Panc1 (cell line): ENCODE measurements at regions not wholly inside any gene's neighbourhood (a gene's known extent, or its start where the extent isn't known, plus 50 kb on each side); places are given as distances from the start of the nearest gene placed in this dataset.

ENCODE experiments used
- POLR2AphosphoS5 ChIP-seq: IDR thresholded peaks from 2 replicates; pipeline ENCODE4 v1.6.1; 2012; ENCODE audit warnings: mild to moderate bottlenecking, low read depth, low read length, moderate library complexity
- TCF7L2 ChIP-seq: IDR thresholded peaks from 2 replicates; pipeline ENCODE4 v1.6.1; 2011; ENCODE audit warnings: mild to moderate bottlenecking, low read depth, low read length, inconsistent platforms
- TF ChIP-seq, protein P1 (sequence below): fragments of 450-650 bp; IDR thresholded peaks from 2 replicates; pipeline ENCODE4 v1.5.1; 2017; ENCODE audit warnings: mild to moderate bottlenecking
- TF ChIP-seq, protein P2 (sequence below), 2 experiments: IDR thresholded peaks; 2 replicates each; pipeline ENCODE4 v1.6.1; 2011 to 2012; ENCODE audit warnings: low read depth in 2 of 2, control low read depth in 1 of 2, low read length in 1 of 2, mild to moderate bottlenecking in 1 of 2, moderate library complexity in 1 of 2; ENCODE audit not compliant: insufficient read depth in 1 of 2

DNA sequence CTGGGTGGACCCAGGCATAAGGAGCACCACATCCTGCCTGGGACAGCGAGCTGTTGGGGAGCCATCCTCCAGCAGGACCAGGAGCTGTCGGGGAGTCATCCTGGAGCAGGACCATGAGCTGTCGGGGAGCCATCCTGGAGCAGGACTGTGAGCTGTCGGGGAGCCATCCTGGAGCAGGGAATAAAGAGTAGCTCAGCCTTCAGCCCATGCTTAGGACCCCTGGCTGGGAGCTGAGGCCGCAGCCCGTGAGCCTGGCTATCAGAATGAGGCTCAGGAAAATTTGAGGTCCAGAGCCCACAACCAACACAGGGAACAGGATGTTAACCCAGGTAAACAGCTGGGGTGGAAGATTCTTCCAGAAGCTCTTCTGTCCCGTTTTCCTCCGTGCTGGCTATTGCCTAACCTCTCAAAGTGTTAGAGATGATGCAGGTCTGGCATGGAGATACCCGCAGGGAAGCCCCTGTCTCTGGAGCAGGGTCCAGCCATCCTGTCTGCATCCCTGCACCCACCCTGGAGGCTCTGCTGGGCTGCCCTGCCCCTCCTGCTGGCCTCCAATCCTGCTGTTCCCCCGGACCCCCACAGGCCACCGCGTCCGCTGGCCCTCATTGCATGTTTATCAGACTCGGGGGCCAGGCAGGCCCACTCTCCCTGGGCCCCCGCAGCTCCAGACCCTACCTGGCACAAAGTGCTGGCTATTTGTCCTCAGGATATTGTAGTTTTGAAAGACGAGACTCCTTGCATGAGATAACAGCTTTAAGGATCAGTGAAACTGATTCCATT is 243.5 kb upstream of the MYT1L start:
- TF ChIP-seq, protein P1, sequence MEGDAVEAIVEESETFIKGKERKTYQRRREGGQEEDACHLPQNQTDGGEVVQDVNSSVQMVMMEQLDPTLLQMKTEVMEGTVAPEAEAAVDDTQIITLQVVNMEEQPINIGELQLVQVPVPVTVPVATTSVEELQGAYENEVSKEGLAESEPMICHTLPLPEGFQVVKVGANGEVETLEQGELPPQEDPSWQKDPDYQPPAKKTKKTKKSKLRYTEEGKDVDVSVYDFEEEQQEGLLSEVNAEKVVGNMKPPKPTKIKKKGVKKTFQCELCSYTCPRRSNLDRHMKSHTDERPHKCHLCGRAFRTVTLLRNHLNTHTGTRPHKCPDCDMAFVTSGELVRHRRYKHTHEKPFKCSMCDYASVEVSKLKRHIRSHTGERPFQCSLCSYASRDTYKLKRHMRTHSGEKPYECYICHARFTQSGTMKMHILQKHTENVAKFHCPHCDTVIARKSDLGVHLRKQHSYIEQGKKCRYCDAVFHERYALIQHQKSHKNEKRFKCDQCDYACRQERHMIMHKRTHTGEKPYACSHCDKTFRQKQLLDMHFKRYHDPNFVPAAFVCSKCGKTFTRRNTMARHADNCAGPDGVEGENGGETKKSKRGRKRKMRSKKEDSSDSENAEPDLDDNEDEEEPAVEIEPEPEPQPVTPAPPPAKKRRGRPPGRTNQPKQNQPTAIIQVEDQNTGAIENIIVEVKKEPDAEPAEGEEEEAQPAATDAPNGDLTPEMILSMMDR: no peak
- TF ChIP-seq TCF7L2 (no peak), POLR2AphosphoS5 (no peak)
- TF ChIP-seq, protein P2, sequence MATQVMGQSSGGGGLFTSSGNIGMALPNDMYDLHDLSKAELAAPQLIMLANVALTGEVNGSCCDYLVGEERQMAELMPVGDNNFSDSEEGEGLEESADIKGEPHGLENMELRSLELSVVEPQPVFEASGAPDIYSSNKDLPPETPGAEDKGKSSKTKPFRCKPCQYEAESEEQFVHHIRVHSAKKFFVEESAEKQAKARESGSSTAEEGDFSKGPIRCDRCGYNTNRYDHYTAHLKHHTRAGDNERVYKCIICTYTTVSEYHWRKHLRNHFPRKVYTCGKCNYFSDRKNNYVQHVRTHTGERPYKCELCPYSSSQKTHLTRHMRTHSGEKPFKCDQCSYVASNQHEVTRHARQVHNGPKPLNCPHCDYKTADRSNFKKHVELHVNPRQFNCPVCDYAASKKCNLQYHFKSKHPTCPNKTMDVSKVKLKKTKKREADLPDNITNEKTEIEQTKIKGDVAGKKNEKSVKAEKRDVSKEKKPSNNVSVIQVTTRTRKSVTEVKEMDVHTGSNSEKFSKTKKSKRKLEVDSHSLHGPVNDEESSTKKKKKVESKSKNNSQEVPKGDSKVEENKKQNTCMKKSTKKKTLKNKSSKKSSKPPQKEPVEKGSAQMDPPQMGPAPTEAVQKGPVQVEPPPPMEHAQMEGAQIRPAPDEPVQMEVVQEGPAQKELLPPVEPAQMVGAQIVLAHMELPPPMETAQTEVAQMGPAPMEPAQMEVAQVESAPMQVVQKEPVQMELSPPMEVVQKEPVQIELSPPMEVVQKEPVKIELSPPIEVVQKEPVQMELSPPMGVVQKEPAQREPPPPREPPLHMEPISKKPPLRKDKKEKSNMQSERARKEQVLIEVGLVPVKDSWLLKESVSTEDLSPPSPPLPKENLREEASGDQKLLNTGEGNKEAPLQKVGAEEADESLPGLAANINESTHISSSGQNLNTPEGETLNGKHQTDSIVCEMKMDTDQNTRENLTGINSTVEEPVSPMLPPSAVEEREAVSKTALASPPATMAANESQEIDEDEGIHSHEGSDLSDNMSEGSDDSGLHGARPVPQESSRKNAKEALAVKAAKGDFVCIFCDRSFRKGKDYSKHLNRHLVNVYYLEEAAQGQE (IDR thresholded peaks at IDR 0.05; ENCODE audit: insufficient read depth in 1 of 2, low read depth in 2 of 2, low read length in 1 of 2): no peak
